ENCODE measurements at regions not wholly inside any gene's neighbourhood (a gene's known extent, or its start where the extent isn't known, plus 50 kb on each side); places are given as distances from the start of the nearest gene placed in this dataset.

DNA sequence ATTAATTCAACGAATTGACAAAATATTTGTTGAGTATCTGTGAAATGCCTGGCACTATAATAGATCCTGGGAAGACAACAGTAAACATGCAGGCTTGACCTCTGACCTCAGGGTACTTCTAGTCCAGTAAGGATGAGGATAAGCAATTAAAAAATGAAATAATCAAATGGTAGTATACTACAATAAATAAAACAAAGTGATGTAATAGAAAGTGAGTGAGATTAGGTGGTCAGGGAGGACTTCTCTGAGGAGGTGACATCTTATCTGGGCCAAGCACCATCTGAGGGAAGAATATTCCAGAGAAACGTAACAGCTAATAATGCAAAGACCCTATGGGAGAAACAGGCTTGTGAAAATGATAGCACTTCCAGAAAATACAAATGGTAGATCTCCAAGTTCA, 50.1 kb upstream of the RHOBTB1 start:
- dilution Hi-C loops (cut with HindIII; ENCODE audit: low sequenced_read_pairs, unreplicated experiment): no loop called here
- intact Hi-C loops (cut with micrococcal nuclease): no loop called here
- Histone ChIP-seq H3K27me3 (ENCODE audit: control insufficient read depth, insufficient read depth, low read length) (no peaks in the 10 kb centered on the region; the same call in 1 of the 2 replicates), H4K91ac (ENCODE audit: insufficient read depth, low read depth, low read length) (no peak overlapping the region), H3K27ac (ENCODE audit: insufficient read depth, low read length) (no peak overlapping the region), H3K9ac (ENCODE audit: low read depth, low read length) (no peak overlapping the region), H3K9me3 (ENCODE audit: control insufficient read depth, insufficient read depth, low read length) (peaks cover 3% of the 10 kb centered on the region; the same call in 1 of the 2 replicates), H3K79me1 (ENCODE audit: low read depth in 1 of 2, low read length in 2 of 2) (no peaks in the 10 kb centered on the region), H3K18ac (ENCODE audit: low read depth, low read length) (no peak overlapping the region), H4K8ac (ENCODE audit: low read depth in 2 of 2, low read length in 2 of 2) (no peak overlapping the region), H2BK5ac (ENCODE audit: low read depth, low read length, poor library complexity, severe bottlenecking) (no peak overlapping the region), H3K56ac (ENCODE audit: extremely low read depth, insufficient read depth, low read length) (no peak overlapping the region), H3K4me3 (ENCODE audit: insufficient read depth, low read depth, low read length) (no peak overlapping the region), H3K23ac (ENCODE audit: low read depth, low read length) (no peak overlapping the region), H3K4ac (ENCODE audit: low read depth, low read length) (no peak overlapping the region), H2AK9ac (replicated peaks; ENCODE audit: low read depth, low read length, poor library complexity) (no peak overlapping the region), H4K5ac (ENCODE audit: low read depth, low read length) (no peak overlapping the region), H2AFZ (replicated peaks; ENCODE audit: low read length, poor library complexity) (no peak overlapping the region), H3K14ac (replicated peaks; ENCODE audit: low read depth, low read length) (no peak overlapping the region), H2BK120ac (ENCODE audit: low read depth, low read length) (no peak overlapping the region), H4K20me1 (ENCODE audit: insufficient read depth, low read length) (no peaks in the 10 kb centered on the region), H2BK15ac (ENCODE audit: low read depth, low read length) (no peak overlapping the region), H3K9me1 (ENCODE audit: insufficient read depth, low read length) (no peaks in the 10 kb centered on the region), H3K4me2 (ENCODE audit: low read depth, low read length) (no peak overlapping the region), H3K36me3 (ENCODE audit: control insufficient read depth, insufficient read depth, low read length) (no peaks in the 10 kb centered on the region), H3K4me1 (ENCODE audit: control insufficient read depth, insufficient read depth, low read length) (no peaks in the 10 kb centered on the region), H2AK5ac (ENCODE audit: low read depth, low read length) (no peak overlapping the region), H2BK20ac (ENCODE audit: low read depth, low read length) (no peak overlapping the region)
- in situ Hi-C loops (cut with MboI; ENCODE audit: low sequenced_read_pairs): no loop called here
- WGBS, 2 experiments (ENCODE audit: extremely low coverage in 2 of 2, insufficient read length in 1 of 2): no CpG with 5 or more reads among the region's 2 CpGs
- DNase-seq (no peak), ATAC-seq (ENCODE audit: low read depth) (no peak)
- ChIA-PET POLR2A (ENCODE audit: unreplicated experiment) (no interaction called here), CTCF (no interaction called here)
- no TSS peak for BruUV-seq (replicated peaks)
- TF ChIP-seq SMC3 (IDR thresholded peaks at IDR 0.05; ENCODE audit: low read depth, low read length): no peak
- no peak for TF ChIP-seq MAFK (IDR thresholded peaks at IDR 0.05; ENCODE audit: low read depth, low read length)
- no peak for TF ChIP-seq POLR2A (IDR thresholded peaks at IDR 0.05; ENCODE audit: low read depth, low read length)
- TF ChIP-seq RAD21 (IDR thresholded peaks at IDR 0.05; ENCODE audit: low read length): no peak
- TF ChIP-seq, protein P1, sequence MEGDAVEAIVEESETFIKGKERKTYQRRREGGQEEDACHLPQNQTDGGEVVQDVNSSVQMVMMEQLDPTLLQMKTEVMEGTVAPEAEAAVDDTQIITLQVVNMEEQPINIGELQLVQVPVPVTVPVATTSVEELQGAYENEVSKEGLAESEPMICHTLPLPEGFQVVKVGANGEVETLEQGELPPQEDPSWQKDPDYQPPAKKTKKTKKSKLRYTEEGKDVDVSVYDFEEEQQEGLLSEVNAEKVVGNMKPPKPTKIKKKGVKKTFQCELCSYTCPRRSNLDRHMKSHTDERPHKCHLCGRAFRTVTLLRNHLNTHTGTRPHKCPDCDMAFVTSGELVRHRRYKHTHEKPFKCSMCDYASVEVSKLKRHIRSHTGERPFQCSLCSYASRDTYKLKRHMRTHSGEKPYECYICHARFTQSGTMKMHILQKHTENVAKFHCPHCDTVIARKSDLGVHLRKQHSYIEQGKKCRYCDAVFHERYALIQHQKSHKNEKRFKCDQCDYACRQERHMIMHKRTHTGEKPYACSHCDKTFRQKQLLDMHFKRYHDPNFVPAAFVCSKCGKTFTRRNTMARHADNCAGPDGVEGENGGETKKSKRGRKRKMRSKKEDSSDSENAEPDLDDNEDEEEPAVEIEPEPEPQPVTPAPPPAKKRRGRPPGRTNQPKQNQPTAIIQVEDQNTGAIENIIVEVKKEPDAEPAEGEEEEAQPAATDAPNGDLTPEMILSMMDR (conservative IDR thresholded peaks at IDR 0.05; ENCODE audit: low read depth, low read length): no peak
- TF ChIP-seq FOS (IDR thresholded peaks at IDR 0.05; ENCODE audit: low read depth, low read length): no peak
- TF ChIP-seq NFE2L2 (IDR thresholded peaks at IDR 0.05; ENCODE audit: low read depth, low read length): no peak
- TF ChIP-seq RCOR1 (IDR thresholded peaks at IDR 0.05; ENCODE audit: insufficient replicate concordance, low read length): no peak
- no peak for TF ChIP-seq BHLHE40 (IDR thresholded peaks at IDR 0.05; ENCODE audit: low read depth, low read length)
- TF ChIP-seq, protein P2, sequence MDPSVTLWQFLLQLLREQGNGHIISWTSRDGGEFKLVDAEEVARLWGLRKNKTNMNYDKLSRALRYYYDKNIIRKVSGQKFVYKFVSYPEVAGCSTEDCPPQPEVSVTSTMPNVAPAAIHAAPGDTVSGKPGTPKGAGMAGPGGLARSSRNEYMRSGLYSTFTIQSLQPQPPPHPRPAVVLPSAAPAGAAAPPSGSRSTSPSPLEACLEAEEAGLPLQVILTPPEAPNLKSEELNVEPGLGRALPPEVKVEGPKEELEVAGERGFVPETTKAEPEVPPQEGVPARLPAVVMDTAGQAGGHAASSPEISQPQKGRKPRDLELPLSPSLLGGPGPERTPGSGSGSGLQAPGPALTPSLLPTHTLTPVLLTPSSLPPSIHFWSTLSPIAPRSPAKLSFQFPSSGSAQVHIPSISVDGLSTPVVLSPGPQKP (IDR thresholded peaks at IDR 0.05; ENCODE audit: borderline replicate concordance, low read depth, low read length): no peak
- no peak for TF ChIP-seq CEBPB (IDR thresholded peaks at IDR 0.05; ENCODE audit: low read depth, low read length)
- TF ChIP-seq RFX5 (IDR thresholded peaks at IDR 0.05; ENCODE audit: low read depth, low read length): no peak
- no peak for TF ChIP-seq MAZ (IDR thresholded peaks at IDR 0.05; ENCODE audit: borderline replicate concordance, low read depth, low read length)
- TF ChIP-seq CHD1 (IDR thresholded peaks at IDR 0.05; ENCODE audit: low read depth, low read length): no peak
- no peak for TF ChIP-seq MXI1 (IDR thresholded peaks at IDR 0.05; ENCODE audit: borderline replicate concordance, low read depth, low read length)
- TF ChIP-seq, protein P3, sequence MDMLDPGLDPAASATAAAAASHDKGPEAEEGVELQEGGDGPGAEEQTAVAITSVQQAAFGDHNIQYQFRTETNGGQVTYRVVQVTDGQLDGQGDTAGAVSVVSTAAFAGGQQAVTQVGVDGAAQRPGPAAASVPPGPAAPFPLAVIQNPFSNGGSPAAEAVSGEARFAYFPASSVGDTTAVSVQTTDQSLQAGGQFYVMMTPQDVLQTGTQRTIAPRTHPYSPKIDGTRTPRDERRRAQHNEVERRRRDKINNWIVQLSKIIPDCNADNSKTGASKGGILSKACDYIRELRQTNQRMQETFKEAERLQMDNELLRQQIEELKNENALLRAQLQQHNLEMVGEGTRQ (IDR thresholded peaks at IDR 0.05; ENCODE audit: low read depth, low read length): no peak
